GM21825 (cell line): ENCODE measurements at regions not wholly inside any gene's neighbourhood (a gene's known extent, or its start where the extent isn't known, plus 50 kb on each side); places are given as distances from the start of the nearest gene placed in this dataset.

Experiments
- ATAC-seq: cut with Tn5 transposase; IDR thresholded peaks from one replicate; pipeline ENCODE4 v1.9.1; 2021; ENCODE audit warnings: mild to moderate bottlenecking, moderate library complexity; ENCODE audit not compliant: unreplicated experiment

DNA sequence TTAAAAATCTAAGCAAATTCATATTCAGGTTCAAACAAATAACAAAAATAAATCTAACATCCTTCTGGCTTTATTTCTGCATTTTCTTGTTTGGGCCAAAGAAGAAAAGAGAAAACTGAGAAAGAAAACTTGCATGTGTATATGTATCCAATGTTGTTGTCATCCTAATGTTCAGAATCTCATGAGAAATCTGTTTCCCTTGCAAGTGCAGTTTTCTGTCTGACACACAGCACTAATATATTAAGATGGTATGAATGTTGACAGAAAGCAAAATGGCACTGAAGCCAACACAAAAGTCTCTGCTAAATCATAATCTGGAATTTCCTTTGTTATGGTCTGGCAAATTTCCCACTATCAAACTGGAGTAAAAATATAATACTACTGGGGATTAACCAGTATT, 235.9 kb downstream of the HGF start:
- ATAC-seq: no peak

DNA sequence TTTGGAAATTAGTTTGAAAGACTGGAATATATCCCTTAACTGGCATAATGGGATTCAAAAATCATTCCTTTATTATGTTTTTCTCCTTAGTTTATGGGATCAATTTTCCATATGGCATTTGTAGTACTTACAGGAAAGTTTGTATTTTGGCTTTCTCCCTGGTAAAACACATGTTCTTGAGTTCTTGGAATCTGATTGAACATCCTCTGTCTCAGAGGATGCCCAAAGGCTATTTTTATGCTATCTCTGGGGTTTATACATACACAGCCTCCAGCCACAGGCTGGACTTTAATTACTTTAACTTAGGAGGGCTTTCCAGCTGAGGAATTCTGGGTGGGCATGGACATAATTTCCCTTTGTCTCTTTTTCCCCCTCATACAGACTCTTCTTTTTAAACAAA, 236.4 kb downstream of the HGF start:
- ATAC-seq: no peak

DNA sequence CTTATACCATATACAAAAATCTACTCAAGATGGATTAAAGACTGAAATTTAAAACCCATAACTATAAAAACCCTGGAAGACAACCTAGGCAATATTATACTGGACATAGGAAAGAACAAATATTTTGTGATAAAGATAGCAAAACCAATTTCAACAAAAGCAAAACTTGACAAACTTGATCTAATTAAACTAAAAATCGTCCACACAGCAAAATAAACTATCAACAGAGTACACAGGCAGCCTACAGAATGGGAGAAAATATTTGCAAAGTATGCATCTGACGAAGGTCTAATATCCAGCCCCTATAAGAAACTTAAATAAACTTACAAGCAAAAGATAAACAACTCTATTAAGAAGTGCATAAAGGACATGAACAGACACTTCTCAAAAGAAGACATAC, 240.1 kb downstream of the HGF start:
- ATAC-seq: no peak

DNA sequence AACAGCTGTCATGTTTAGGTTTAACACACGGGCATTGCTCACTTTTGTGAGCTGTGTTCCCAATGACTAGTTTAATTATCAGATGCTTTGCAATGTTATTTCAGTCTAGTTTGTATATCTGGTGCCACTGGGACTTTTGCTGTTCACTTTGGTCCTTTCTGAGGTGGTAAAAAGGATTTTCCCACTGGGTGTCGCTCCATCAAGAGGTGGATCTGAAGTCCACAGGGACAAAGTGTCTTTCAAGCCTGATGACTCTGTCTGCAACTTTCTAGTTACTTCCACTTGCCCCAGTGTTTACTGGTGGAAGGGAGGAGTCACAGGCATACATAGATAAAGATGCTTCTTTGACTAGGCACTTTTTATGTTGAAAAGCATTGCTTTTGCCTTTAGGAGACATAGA, 242.2 kb downstream of the HGF start:
- no peak for ATAC-seq

DNA sequence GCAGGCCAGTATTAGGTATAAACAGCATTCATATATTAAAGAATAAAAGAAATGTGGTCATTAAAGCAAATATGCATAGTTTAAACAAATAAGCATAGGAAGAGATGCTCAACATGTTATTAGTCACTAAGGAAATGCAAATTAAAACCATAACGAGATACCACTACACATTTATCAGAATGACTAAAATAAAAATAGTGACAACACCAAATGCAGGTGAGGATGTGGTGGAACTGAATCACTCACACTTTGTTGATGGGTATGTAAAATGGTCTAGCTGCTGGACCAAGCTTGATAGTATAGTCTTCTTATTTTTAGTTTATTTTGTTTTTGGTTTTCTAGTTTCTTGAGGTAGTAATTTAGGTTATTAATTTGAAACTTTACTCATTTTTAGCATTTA, 242.9 kb downstream of the HGF start:
- ATAC-seq: no peak

DNA sequence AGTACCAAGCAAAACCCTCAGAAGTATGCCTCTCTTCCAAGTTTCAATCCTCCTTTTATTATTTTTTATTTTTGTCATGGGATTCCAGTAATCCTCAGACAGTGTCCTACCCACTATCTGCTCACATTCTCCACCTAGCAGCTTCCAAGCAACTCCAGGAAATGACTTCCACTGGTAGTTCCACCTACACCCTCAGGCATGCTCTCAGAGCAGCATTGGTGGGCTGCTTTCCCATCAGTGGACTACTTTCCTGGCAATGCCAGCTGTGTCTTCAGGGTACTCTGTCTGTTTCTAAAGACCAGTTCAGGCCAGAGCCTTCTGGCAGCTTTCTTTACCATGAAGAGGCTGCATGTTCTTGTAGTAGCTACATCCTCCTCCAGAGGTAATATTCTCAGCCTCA, 244.0 kb downstream of the HGF start:
- ATAC-seq: no peak

DNA sequence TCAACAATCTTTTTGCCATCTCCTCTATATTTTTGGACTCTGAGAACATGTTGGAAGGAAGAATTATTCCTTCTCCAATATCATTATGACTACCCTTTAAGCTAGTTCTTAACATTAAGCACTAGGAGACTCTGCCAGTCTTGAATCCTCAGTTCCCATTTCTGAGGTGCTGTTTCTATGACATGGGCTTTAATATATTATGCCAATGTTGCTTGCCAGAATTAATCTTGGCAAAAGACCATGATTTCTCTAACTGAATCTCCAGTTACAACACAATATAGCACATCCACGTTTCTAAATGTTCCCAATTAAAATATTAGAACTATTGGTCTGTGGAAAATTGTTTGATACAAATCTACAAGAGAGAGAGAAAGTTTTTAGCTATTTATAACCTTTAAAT, 250.0 kb downstream of the HGF start:
- ATAC-seq: no peak

DNA sequence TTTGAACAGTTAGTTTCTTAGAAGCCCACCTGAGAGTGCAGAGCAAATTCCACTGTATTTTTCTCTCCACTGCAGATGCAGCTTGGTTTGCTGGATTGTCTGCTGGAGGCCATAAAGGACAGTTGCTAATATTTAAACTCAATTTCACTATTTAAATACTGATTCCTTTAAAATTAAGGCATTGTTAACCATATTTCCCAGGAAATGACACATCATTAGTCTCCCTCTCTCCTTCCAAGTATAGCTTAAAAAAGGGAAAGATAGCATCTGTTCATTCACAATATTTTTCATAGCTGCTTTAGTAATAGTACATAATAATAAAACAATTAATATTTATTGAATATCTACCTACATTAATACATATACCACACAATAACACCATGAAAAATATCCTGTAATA, 252.9 kb downstream of the HGF start:
- no peak for ATAC-seq

DNA sequence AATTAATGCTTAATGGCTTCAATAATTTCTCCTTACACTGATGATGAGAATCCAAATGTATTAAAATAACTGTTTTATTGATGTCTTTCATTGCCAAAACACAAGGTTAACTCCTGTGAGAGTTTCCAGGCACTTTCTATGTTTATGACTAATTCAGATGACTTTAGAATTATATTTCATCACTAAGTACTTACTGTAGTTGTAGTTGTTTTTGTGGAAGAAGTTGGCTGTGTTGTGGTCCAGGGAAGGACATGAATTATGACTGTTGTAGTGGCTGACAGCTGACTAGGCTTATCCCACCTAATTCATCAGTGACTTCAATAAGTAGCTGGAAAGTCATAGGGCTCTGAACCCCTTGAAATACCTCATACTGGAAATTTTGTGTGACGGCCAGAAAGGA, 254.8 kb downstream of the HGF start:
- no peak for ATAC-seq

DNA sequence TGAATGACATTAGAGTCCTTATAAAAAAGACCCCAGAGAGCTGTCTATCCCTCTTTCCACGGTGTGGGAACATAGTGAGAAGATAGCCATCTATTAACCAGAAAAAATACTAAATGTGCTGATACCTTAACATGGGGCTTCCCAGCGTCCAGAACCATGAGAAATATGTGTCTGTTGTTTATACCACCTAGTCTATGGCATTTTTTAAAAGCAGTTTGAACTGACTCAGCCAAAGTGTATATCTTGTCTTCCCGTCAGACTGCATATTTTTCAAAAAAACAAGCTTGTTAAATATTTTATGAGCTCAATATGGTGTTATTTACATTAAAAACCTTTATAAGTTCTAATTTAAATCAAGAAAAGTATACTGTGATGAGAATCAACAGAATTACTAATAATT, 255.3 kb downstream of the HGF start:
- no peak for ATAC-seq

DNA sequence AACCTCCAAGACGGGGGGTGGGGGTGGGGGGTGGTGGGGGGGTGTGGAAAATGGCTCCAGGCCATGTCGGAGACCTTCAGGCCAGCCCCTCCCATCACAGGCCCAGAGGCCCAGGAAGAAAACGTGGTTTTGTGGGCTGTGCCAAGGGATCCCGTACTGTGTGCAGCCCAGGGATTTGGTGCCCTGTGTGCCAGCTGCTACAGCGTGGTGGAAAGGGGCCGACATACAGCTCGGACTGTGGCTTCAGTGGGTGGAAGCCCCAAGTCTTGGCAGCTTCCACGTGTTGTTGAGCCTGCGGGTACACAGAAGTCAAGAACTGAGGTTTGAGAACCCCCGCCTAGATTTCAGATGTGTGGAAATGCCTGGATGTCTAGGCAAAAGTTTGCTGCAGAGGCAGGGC, 259.7 kb downstream of the HGF start:
- no peak for ATAC-seq

DNA sequence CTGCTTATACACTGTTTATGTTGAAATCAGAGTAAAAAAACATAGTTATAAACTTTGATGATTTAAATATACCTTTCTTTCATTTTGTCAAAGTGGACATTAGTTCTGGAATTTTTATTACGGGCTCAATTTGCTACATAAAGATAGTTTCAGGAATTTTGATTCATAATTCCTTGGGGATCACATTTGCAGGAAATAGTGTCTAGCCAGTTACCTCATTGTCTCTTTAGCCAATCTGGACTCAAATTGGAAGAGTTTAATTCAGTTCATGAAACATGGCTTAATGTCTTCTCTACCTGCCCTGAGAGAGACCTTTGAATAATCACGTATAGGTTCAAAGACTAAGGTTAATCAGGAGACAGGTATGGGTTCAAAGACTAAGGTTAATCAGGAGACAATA, 262.6 kb downstream of the HGF start:
- no peak for ATAC-seq

DNA sequence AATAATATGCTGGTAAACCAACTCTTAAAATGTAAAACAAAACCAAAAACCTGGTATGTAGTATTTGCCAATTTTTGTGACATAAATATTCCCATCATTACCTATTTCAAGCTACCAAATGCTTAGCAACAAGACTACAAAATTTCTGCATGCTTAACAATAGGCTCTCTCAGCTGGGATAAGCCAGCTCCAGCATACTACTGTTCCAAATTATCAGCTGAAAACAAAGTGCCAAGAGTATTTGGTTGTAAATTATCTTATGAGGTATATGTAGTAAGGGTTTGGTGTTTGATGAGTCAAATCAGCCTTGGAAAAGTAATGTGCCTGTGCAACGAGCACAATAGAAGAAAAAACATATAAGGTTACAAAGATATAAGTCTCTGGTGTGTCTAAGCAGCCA, 263.2 kb downstream of the HGF start:
- no peak for ATAC-seq

DNA sequence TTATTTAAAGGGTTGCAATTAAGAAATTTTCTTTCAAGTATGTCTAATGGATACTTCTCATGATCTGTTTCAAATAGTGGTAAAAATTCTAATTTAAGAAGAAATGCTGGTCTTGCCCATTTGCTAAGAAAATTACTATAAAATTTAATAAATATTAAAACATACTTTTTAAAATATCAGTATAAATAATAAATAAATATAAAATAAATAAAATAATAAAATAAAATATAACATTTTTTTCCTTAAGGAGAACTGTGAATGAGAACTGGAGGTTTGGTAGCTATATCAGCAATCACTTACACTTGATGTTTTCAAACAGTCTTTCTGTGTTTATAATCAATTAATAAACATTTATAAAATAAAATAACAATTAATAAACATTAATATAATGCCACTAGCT, 266.1 kb downstream of the HGF start:
- ATAC-seq: no peak

DNA sequence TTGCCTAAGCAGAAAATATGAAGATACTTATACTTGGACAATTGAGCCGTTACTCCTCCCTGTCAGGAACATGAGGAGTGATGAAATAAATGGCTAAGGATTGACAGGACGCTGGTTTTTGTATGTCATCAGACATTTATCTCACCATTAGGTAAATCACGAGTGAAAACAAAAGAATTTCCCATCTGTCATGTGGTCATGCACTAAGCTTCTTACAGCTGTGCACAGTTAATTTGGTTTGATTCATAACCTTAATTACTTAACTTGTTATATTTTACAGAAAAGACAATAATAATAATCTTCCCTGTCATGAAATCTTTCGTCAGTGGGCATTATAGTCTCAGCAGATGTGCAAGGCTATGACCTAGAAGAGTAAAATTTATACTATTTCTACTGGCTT, 266.5 kb downstream of the HGF start:
- ATAC-seq: no peak

DNA sequence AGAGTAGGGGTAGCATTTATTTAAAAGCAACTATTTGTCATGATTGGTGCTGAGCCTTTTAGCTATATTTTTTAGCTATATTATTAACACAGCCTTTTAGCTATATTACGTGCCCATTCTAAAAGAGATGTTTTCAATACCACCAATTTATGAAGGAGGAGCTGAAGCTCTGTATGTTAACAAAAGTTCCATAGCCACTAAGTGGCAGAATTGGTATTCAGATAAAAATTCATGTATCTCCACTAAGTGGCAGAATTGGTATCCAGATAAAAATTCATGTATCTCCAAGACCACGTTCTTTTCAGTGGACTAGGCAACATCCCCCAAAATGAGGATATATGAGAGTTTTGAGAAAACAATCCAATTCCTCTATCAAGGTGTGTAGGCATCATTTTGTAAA, 268.6 kb downstream of the HGF start:
- ATAC-seq: no peak

DNA sequence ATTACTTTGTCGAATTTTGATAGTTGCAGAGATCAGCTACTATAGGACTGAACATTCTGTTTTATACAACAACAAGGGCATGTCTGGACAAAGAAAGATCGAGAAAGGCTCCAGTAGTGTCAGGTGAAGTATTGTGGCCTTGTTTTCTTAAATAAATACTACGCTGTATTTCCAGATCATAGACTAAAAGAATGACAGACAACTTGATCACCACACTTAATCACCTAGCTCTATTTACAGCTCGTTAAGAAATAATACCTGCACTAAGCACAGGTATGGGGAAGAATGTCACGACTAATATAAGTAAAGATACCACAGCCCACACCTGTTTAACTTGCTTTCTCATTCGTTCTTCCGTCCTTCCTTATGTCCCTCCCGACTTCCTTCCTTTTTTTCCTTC, 269.2 kb downstream of the HGF start:
- no peak for ATAC-seq

DNA sequence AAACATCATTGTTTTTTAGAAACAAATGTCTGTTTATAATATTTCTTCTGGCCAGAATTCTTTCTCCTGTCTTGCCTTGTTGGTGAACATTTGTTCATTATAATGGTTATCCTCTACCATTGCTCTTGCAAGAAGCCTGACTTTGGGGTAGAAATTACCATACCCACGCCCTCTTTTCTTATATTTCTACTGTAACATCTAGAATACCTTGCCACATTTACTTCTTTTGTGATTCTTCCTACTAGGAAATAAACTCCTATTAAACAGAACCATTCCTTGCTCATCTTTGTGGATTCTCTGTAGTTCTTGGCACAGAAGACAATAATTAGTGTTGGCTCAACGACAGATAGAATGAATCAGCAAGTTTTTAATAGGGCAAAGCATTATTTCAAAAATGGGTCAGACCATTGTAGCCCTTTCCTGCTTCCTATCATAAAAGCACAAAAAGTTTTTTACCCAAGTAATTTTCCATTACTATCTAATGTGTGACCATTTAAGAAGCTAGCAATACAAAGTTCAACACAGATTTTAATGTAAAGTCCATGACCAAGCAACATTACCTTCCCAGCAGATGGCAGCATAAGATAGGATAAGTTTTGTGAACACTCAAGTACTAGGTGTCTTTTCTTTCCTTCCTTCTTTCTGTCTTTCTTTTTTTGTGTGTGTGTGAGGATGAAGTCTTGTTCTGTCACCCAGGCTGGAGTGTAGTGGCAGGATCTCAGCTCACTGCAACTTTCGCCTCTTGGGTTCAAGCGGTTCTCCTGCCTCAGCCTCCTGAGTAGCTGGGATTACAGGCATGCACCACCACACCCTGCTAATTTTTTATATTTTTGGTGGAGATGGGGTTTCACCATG, 270.4 kb downstream of the HGF start:
- ATAC-seq: no peak

DNA sequence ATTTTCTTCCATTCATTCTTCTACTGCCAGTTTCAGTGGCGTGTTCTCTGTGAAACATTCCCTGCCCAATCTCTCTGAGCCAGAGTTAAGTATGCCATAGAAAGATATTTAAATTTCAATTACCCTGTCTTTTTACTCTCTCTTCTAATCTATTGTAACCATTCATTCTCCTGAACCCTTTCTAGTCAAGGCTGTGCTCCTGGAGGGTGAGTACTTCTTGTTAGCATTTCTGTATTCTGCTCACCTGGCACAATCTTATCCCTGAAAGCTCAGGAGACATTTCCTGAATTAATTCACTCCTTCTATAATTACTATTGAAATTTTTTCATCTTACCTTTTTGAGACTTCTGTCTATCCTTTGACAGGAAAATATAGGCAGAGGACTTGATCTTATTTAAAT, 271.7 kb downstream of the HGF start:
- no peak for ATAC-seq

DNA sequence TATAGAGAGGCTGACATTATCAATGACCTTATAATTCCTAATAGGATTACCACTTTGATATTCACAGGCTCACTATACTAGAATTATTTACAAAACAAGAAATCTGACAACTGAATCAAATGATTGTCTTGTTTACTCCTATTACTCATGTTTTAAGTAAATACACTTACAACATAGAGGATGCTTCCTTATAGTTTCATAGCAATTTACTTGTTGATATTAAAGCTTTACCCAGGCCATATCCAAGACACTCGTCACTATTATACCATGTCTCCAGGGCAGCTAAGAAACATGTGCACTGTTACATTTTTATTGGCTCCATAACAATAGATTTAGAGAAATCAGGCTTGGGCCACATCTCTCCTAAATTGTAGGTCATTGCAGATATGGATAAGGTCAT, 276.9 kb downstream of the HGF start:
- ATAC-seq: no peak

DNA sequence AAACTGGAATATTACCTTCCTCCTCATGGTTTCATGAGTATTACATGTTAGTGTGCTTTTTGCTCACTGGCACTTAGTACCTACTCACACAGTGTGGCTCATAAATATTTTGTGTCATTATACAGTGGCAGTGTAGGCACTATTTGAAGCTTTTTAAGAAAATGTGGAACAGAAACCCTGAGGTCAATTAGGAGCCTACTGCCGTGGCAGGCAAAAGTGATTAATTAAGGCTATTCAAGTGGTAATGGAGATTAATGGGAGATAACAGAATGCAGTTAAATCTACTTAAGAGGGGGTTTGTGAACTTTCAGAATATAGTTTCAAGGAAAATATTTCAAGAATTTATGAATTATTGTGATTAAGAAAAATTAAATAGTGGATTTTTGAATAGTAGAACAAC, 277.6 kb downstream of the HGF start:
- ATAC-seq: no peak

DNA sequence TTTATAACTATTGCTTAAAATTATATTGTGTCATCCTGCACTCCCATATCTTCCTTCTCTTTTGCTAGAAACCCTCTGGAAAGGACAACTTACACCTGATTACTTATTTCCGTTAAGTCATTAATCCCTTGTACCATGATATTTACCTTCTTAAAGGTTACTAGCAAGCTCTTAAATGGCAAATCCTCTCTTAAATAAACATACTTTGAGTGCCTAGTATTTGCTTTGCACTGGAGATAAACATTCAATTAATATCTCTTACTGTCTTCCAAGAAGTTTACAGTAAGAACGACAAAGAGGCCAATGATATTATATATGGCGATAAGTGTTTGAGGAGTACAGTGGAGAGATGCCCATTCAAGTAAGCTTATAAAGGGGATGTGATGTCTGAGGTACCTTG, 278.3 kb downstream of the HGF start:
- ATAC-seq: no peak

DNA sequence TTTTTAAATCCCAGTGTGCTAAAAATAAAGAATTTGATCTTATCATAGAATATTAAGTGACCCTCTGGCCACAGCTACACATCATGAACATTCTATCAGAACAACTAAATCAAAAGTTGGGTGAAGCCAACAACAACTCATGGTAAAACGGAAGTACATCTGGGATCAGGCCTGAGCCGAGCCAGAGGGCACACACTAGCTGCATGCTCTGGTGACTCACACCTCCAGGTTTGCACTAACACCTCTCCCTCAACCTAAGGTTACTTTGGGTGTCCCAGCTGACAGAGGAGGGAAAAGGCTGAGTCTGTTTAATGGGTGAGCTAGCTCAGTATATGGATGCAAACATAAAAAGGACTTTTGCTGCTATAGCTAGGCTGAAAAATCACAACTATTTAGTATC, 281.6 kb downstream of the HGF start:
- ATAC-seq: no peak
